CD4-positive, alpha-beta T cell treated with Interleukin-17A for 1 hour (primary cell): ENCODE measurements at regions not wholly inside any gene's neighbourhood (a gene's known extent, or its start where the extent isn't known, plus 50 kb on each side); places are given as distances from the start of the nearest gene placed in this dataset.
"Not testable (repeated sequence)": the region's sequence is repeated elsewhere in the genome, so short reads cannot be mapped to it uniquely, and the experiment has no call there.

Source experiments
- DNase-seq: peaks from one replicate; pipeline ENCODE4 v3.0.0-alpha.2; 2020

- DNase-seq = no peak
Observed at GRCh38 chr1:90274376-90274775, 279.5 kb downstream of the ZNF326 start.

- no peak for DNase-seq
Observed at GRCh38 chr1:90273241-90273774, 278.4 kb downstream of the ZNF326 start.

GRCh38 chr1:90262791-90263190, 267.9 kb downstream of the ZNF326 start:
- DNase-seq = no peak

DNA sequence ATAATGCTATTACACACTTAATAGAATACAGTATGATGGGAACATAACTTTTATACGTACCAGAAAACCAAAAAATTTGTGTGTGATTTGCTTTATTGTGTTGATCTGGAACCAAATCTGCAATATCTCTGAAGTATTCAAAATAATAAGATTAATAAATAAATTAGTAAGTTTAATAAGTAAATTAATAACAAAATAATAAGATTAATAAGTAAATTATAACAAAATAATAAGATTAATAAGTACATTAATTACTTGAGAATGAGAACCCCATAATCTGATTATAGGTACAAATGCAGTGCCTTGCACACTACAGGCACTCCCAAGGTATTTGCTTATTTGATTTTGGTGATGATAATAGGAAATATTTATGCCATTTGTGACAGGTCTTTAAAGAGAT, 267.4 kb downstream of the ZNF326 start:
- no peak for DNase-seq

GRCh38 chr1:90246069-90246468, 251.2 kb downstream of the ZNF326 start:
- DNase-seq = no peak

DNA sequence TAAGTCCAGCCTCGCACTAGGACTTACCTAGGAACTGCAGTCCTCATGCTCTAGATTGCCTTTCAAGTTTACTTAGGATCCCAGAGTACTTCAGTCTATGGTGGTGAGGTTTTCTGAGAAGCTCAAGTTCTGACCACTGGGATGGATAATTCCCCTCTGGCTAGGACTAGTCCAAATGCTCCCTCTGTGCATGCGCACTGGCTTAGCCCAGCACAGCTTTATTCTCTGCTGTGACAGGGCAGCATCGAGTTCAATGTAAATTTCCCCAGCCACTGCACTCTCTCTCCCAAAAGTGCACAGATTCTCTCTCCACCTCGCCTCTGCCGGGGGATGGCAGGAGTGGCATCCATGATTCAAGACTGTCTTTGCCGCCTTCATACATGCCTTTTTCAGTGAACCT, 241.6 kb downstream of the ZNF326 start:
- no peak for DNase-seq

DNA sequence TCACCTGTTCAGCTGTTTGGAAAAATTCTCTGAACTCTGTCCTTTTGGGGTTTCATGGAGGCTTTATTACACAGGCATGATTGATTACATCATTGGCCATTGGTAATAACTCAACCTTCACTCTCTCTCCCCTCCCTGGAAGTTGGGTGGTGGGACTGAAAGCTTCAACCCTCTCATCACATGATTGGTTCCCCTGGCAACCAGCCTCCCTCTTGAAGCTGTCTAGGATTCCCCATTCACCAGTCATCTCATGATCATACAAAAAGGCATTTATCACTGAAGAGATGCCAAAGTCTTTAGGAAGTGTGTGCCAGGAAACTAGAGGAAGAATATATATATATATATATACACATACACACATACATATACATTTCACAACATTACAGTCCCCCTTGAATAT, 228.5 kb downstream of the ZNF326 start:
- DNase-seq = no peak

DNA sequence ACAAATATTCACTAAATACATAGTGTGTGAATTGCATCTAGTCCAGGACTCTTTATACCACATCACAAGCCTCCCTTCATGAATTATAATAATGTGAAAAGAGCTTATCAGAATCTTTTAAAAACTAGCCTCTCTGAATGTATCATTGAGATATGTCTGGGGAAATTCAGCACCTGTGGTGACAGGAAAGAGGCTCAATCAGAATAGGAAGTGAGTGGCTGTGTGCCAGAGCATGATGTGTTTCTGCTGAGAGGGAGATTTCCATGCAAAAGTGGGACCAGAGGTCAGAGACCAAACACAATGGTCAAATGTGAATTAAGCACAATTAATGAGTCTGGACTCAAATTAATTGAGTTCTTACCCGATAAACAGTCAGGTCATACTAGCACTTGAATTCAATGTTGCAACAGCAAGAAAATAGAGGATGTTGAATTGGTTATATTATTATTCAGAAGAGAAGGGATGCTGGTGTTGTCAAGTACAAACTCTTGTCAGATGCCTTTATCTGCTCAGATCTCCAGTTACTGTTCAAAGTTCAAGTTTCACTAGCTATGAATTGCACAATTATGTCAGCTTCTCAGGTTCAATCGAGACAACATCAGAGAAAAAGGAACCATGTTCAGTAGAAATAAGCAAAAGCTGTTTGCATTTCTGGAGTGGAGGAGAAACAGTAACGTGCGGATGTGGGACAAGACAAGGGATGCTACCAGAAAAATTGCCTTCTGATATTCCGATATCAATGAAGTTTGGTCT, 226.2 kb downstream of the ZNF326 start:
- DNase-seq = no peak

DNA sequence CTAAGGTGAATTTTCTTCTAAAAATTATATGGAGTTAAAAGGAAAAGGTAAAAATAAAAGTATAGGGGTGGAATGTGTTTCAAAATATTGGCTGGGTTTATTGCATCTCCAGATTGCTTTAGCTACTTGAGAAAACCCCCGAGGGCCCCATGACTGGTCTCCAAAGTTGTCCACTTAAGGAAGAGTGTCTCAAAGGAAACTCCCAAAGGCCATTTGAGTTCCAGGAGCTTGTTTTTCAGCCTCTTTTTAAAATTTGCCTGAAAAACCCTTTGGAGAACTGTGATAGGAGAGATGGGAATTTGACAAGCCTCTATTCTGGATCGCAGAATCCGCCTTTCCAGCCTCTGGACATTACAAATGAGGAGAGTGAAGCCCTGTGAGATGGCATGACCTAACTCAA, 225.6 kb downstream of the ZNF326 start:
- no peak for DNase-seq

DNA sequence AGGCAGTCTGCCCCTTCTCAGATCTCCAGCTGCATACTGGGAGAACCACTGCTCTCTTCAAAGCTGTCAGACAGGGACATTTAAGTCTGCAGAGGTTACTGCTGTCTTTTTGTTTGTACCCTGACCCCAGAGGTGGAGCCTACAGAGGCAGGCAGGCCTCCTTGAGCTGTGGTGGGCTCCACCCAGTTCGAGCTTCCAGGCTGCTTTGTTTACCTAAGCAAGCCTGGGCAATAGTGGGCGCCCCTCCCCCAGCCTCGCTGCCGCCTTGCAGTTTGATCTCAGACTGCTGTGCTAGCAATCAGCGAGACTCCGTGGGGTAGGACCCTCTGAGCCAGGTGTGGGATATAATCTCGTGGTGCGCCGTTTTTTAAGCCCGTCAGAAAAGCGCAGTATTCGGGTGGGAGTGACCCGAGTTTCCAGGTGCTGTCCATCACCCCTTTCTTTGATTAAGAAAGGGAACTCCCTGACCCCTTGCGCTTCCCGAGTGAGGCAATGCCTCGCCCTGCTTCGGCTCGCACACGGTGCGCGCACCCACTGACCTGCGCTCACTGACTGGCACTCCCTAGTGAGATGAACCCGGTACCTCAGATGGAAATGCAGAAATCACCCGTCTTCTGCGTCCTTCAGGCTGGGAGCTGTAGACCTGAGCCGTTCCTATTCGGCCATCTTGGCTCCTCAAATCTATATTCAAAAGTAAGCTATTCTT, 224.4 kb downstream of the ZNF326 start:
- not testable (repeated sequence) for DNase-seq

DNA sequence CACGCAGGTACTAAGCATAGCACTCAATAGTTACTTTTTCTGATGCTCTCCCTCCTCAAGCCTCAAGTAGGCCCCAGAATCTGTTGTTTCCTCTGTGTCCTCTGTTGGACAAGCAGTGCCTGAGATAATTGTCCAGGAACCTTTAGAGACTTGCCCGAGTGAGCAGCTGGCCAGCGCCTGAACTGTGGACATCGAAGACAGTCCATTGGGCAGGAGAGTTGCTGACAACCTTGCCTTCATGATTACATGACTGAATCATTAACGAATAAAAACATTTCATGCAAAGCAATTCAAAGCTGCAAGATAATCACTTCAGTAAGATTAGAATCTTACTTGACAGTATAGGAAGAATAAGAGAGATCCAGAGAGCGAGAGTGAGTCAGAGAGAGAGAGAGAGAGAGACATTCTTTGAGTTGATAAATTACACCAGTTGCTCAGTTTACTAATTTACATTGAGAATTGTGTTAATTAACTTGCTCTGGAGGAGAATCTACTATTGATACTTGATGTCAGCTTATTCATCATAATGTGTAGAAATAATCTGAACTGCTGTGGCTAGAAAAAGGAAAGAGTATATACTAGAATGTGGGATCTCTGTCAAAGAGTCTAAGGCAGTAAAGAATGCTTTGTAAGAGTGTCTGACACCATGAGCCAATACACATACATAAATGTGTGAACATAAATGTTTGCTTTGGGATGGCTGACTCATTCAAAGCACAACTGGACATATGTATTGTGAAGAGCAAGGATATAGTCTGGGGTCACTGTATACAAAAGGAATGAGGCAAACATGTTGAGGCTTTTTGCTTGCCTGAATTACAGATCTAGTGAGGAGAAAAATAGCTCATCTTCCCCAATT, 216.0 kb downstream of the ZNF326 start:
- DNase-seq = no peak

- no peak for DNase-seq
Observed at GRCh38 chr1:90208949-90209348, 214.0 kb downstream of the ZNF326 start.

DNA sequence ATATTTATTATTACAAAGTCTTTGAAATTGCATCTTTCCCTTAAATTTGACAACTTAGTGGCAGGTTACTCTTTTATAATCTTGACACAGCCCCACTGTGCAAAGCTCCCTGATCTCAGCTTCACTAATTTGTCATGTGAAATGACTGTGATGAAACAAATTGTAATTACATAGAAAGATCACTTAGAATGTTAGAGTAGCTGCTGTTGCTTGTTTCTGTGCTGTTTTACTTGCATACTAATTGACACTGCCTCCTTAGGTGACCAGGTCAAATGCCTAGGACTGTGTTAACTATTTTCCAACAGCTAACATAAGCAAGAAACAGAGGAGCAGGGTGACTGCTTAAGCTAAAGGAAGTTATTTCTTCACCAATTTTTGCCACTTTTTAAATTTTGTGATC, 211.3 kb downstream of the ZNF326 start:
- DNase-seq = no peak

GRCh38 chr1:90204780-90205179, 209.9 kb downstream of the ZNF326 start:
- no peak for DNase-seq

DNA sequence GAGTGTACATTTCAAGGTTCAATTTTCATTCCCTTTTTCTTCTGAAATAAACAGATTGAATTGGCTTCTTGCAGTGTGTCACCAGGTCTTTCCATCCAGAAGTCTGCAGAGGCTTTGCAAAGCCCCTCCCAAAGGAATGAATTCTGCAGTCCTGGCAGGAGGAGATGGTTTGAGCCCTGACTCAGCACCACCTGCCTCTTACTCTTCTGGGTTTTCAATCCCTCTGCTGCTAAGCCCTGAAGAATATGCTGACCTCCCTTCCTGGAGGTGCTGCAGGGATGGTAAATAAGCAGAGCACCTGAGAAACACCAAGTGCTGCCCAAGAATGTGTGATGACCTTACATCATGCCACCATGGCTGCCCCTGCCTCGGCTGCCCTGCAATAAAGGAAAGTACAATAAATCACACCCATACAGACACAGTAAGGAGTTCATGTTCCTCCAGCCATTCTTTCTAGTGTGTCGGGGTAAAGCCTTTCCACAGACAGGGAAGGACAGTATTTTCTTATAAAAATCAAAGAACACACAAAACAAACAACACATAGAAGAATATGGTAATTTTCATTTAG, 209.2 kb downstream of the ZNF326 start:
- DNase-seq = no peak

DNA sequence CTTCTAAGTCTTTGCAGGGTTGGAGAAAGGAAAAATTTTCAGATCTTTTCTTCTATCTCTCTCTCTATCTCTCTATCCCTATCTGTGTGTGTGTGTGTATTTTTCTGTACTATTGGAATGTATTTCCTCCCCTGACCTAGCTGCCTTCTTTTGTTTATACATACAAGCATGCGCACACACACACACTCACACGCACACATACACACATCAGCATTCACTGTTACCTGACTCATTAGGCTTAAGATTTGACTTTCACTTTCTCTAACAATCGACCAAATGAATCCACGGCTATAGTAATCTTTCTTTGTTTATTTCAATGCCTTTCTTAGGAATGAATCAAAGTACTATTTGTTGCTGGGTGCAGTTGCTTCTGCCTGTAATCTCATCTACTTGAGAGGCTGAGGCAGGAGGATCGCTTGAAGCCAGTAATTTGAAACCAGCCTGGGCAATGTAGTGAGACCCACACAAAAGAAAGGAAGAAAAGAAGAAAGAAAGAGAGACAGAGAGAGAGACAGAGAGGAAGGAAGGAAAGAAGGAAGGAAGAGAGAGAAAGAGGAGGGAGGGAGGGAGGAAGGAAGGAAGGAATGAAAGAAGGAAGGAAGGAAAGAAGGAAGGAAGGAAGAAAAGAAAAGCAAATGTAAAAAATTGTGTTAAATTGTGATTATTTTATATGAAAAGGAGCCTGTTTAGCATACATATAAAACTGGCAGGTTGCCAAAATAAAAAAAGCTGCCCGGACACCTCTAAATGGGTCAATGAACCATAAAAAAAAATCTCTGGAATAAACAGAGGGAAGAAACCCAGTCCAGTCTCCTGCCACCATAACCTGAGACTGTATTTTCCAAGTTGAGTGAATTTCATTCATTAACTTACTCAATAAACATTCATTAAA, 206.8 kb downstream of the ZNF326 start:
- no peak for DNase-seq

- no peak for DNase-seq
Observed at GRCh38 chr1:90200646-90201205, 205.8 kb downstream of the ZNF326 start.

DNA sequence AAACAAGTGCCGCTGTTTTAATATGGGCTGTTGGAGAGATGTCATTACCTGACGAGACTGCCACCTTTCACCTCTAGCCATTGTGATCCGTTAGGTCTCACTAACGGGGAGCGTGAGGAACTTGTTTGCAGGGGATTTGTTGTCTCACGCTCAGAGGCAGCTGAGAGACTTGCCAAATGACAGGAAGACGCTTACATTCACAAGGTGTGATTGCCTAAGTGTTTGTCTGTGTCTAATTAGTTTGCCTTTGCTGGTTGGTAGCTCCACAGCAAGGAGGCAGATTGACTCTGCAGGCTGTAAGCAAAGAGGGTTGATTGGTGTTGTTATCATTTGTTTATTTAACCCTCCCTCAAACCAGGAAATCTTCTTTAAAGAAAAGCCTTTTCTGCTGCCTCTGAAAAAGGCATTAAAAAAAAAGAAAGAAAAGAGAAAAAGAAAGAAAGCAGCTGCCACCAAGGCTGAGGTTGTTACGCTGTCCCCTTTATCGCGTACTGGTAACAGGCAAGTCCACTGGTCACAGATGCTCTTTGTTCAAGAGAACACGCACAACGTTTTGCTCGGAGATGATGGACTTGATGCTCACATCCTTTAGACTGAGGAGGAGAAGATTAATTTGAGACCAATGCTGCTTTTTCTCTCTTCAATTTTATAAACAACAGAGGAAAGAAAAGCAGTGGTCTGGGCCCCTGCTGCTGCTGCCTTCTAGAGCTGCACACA, 203.9 kb downstream of the ZNF326 start:
- DNase-seq = no peak

DNA sequence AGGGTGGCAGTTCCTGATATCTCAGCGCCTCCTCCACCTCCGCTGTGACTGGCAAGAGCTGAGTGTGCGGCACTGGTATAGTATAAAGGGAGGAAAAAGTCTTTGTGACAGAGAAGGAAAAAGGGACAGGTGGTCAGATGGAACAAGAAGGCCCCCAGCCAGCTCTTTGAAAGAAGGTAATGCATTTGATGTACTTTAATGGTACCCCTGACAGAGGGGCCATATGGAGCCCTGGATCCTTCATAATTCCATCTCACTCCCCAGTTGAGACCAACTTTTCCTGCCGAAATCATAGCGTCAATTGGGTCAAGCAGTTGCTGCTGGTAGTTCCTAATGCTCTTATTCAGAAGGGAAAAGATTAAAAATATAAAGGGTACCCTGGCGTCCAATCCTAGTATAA, 198.2 kb downstream of the ZNF326 start:
- DNase-seq = no peak

DNA sequence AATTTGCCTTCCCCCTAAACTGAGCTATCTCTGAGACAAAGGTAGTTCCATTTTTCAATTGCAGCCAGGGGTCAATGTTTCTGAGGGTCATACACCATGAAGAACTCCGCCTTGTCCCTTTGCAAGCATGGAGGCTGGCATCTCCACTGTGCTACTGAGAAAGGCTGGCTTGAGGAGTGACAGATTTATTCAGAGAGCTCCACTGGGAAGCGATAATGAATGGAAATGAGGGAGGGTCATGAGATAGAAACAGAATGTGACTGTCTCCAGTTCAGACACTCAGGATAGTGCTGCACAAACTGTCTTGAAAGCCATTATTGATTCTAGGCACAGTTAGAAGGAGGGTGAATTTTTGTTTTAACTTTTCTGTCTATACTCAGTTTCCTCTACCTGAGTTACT, 197.5 kb downstream of the ZNF326 start:
- no peak for DNase-seq

GRCh38 chr1:90190523-90190922, 195.6 kb downstream of the ZNF326 start:
- no peak for DNase-seq
